Colonic mucosa (tissue), 4 donors: ENCODE measurements at regions not wholly inside any gene's neighbourhood (a gene's known extent, or its start where the extent isn't known, plus 50 kb on each side); places are given as distances from the start of the nearest gene placed in this dataset.

ENCODE experiments used
- DNase-seq: peaks from one replicate; pipeline ENCODE4 v3.0.0-alpha.2; 2020
- H3K27ac ChIP-seq: fragments of 200-600 bp; one replicate; pipeline ENCODE4 v1.8.0; 2021
- H3K27me3 ChIP-seq: fragments of 200-600 bp; one replicate; pipeline ENCODE4 v1.8.0; 2021
- H3K36me3 ChIP-seq: fragments of 200-600 bp; one replicate; pipeline ENCODE4 v1.8.0; 2021
- H3K4me1 ChIP-seq: fragments of 200-600 bp; one replicate; pipeline ENCODE4 v1.8.0; 2021; ENCODE audit warnings: mild to moderate bottlenecking
- H3K4me3 ChIP-seq: fragments of 200-600 bp; one replicate; pipeline ENCODE4 v1.8.0; 2021
- H3K9ac ChIP-seq, 2 donors: one replicate each; pipeline ENCODE4 v1.7.0; 2013; ENCODE audit warnings: control low read depth in 2 of 2, low read depth in 2 of 2, low read length in 2 of 2
- H3K9me3 ChIP-seq: fragments of 200-600 bp; one replicate; pipeline ENCODE4 v1.8.0; 2021
- intact Hi-C: fragments of 100-400 bp; cut with DNase I; formaldehyde crosslinking; loops from one replicate; pipeline ENCODE4 v1.14.1; 2022
- TF ChIP-seq, protein P1 (sequence below): fragments of 200-600 bp; IDR thresholded peaks from one replicate; pipeline ENCODE4 v1.8.0; 2022; ENCODE audit warnings: antibody characterized with exemption, mild to moderate bottlenecking
- donor health status: healthy.
- donor health status: DM: no; HTN: no; CAD: no.
- donor health status: DM: no; HTN: no; CAD: no.

- DNase-seq, result no peak
- intact Hi-C loops, result no loop called here
Observed at GRCh38 chr2:239813261-239814115, 211.7 kb downstream of the NDUFA10 start.

GRCh38 chr2:239811806-239812560, 213.2 kb downstream of the NDUFA10 start:
- Histone ChIP-seq H3K36me3 (no peaks in the 10 kb centered on the region), H3K9me3 (no peaks in the 10 kb centered on the region), H3K27ac (no peak overlapping the region), H3K27me3 (no peaks in the 10 kb centered on the region), H3K4me3 (no peak overlapping the region), H3K9ac (no peak overlapping the region), H3K4me1 (no peaks in the 10 kb centered on the region)
- DNase-seq, result no peak
- intact Hi-C loops, result no loop called here
- TF ChIP-seq, protein P1, sequence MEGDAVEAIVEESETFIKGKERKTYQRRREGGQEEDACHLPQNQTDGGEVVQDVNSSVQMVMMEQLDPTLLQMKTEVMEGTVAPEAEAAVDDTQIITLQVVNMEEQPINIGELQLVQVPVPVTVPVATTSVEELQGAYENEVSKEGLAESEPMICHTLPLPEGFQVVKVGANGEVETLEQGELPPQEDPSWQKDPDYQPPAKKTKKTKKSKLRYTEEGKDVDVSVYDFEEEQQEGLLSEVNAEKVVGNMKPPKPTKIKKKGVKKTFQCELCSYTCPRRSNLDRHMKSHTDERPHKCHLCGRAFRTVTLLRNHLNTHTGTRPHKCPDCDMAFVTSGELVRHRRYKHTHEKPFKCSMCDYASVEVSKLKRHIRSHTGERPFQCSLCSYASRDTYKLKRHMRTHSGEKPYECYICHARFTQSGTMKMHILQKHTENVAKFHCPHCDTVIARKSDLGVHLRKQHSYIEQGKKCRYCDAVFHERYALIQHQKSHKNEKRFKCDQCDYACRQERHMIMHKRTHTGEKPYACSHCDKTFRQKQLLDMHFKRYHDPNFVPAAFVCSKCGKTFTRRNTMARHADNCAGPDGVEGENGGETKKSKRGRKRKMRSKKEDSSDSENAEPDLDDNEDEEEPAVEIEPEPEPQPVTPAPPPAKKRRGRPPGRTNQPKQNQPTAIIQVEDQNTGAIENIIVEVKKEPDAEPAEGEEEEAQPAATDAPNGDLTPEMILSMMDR, result no peak

More at GRCh38 chr2:239813261-239814115, 211.7 kb downstream of the NDUFA10 start:
- no peaks in the 10 kb centered on the region for H3K4me1 ChIP-seq
- H3K36me3 ChIP-seq, result no peaks in the 10 kb centered on the region
- no peaks in the 10 kb centered on the region for H3K27me3 ChIP-seq
- H3K4me3 ChIP-seq, result no peak overlapping the region
- H3K27ac ChIP-seq, result peak overlapping the region; percentile 20
- H3K9me3 ChIP-seq, result no peaks in the 10 kb centered on the region
- TF ChIP-seq, protein P1, result no peak
- H3K9ac ChIP-seq, result no peak overlapping the region

- DNase-seq, result no peak
- Histone ChIP-seq H3K9me3 (no peaks in the 10 kb centered on the region), H3K4me1 (no peaks in the 10 kb centered on the region), H3K36me3 (no peaks in the 10 kb centered on the region), H3K4me3 (no peak overlapping the region), H3K27me3 (no peaks in the 10 kb centered on the region), H3K9ac (no peak overlapping the region), H3K27ac (no peak overlapping the region)
- TF ChIP-seq, protein P1, result no peak
- intact Hi-C loops, result no loop called here
Observed at GRCh38 chr2:239811111-239811781, 213.9 kb downstream of the NDUFA10 start.

DNA sequence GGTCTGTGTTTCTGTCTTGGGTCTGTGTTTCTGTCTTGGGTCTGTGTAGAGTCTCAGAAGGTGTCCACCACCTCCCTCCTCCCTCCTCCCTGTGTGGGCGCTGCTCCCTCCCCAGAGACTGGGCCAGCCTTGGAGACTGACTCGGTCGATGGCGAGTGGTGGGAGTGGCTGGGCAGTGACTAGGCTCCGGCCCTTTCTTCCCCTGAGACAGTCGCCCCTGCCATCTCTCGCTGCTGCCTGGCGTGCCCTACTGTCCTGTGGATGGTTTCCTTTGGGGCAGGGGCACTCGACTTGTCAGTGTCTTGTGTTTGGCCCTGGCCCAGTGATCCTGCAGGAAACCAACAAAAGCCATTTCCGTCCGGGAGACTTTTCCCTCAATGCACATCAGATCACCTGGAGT, 215.8 kb downstream of the NDUFA10 start:
- no peak for DNase-seq
- H3K36me3 ChIP-seq, result no peaks in the 10 kb centered on the region
- no peak overlapping the region for H3K27ac ChIP-seq
- H3K4me3 ChIP-seq, result no peak overlapping the region
- TF ChIP-seq, protein P1, result no peak
- no peak overlapping the region for H3K9ac ChIP-seq
- H3K4me1 ChIP-seq, result no peaks in the 10 kb centered on the region
- H3K27me3 ChIP-seq, result no peaks in the 10 kb centered on the region
- H3K9me3 ChIP-seq, result no peaks in the 10 kb centered on the region
- intact Hi-C loops, result no loop called here

- TF ChIP-seq, protein P1, result no peak
- intact Hi-C loops, result no loop called here
- H3K36me3 ChIP-seq, result no peaks in the 10 kb centered on the region
- H3K27me3 ChIP-seq, result no peaks in the 10 kb centered on the region
- H3K27ac ChIP-seq, result no peak overlapping the region
- no peaks in the 10 kb centered on the region for H3K9me3 ChIP-seq
- no peak overlapping the region for H3K4me3 ChIP-seq
- H3K9ac ChIP-seq, result no peak overlapping the region
- H3K4me1 ChIP-seq, result no peaks in the 10 kb centered on the region
- no peak for DNase-seq
Observed at GRCh38 chr2:239807568-239807967, 217.6 kb downstream of the NDUFA10 start.
